Loucy (cell line): ENCODE measurements at regions not wholly inside any gene's neighbourhood (a gene's known extent, or its start where the extent isn't known, plus 50 kb on each side); places are given as distances from the start of the nearest gene placed in this dataset.

ENCODE experiments used
- H2AFZ ChIP-seq: fragments of 200-600 bp; sonication (generic); 2 replicates; pipeline ENCODE4 v1.6.0; 2016; ENCODE audit warnings: antibody characterized with exemption, mild to moderate bottlenecking, low read length, moderate library complexity
- H3F3A ChIP-seq: fragments of 200-600 bp; 2 replicates; pipeline ENCODE4 v1.6.0; 2016; ENCODE audit warnings: antibody characterized with exemption, low read depth, mild to moderate bottlenecking
- H3K27me3 ChIP-seq: fragments of 200-600 bp; sonication (generic); 2 replicates; pipeline ENCODE4 v1.6.1; 2014; ENCODE audit warnings: low read length, mild to moderate bottlenecking; ENCODE audit not compliant: insufficient read depth, poor library complexity, severe bottlenecking
- H3K36me3 ChIP-seq: fragments of 200-600 bp; sonication (generic); 2 replicates; pipeline ENCODE4 v1.6.1; 2016; ENCODE audit warnings: low read length; ENCODE audit not compliant: insufficient read depth
- H3K4me1 ChIP-seq: fragments of 200-600 bp; sonication (generic); 2 replicates; pipeline ENCODE4 v1.5.1; 2014; ENCODE audit warnings: low read length, mild to moderate bottlenecking; ENCODE audit not compliant: insufficient read depth, poor library complexity, severe bottlenecking
- H3K4me2 ChIP-seq: fragments of 200-600 bp; sonication (generic); 2 replicates; pipeline ENCODE4 v1.6.0; 2014; ENCODE audit warnings: antibody characterized with exemption, low read length, low read depth, mild to moderate bottlenecking; ENCODE audit not compliant: poor library complexity, severe bottlenecking
- H3K4me3 ChIP-seq: fragments of 200-600 bp; sonication (generic); 2 replicates; pipeline ENCODE4 v1.5.1; 2014; ENCODE audit warnings: low read length, mild to moderate bottlenecking, mixed read lengths; ENCODE audit not compliant: poor library complexity, severe bottlenecking
- H3K79me2 ChIP-seq: fragments of 200-600 bp; sonication (generic); 2 replicates; pipeline ENCODE4 v1.6.1; 2014; ENCODE audit warnings: low read length; ENCODE audit not compliant: insufficient read depth
- H3K9ac ChIP-seq: fragments of 200-600 bp; sonication (generic); 2 replicates; pipeline ENCODE4 v1.6.0; 2014; ENCODE audit warnings: mild to moderate bottlenecking, low read depth, low read length, moderate library complexity; ENCODE audit not compliant: poor library complexity, severe bottlenecking
- H3K9me2 ChIP-seq: fragments of 200-600 bp; sonication (generic); replicated peaks from 2 replicates; pipeline ENCODE4 v1.6.1; 2016; ENCODE audit warnings: low read depth, low read length, mixed read lengths
- H3K9me3 ChIP-seq: fragments of 200-600 bp; sonication (generic); 2 replicates; pipeline ENCODE4 v1.6.1; 2014; ENCODE audit warnings: mild to moderate bottlenecking, antibody characterized with exemption, low read length, low read depth; ENCODE audit not compliant: insufficient read depth
- H4K20me1 ChIP-seq: fragments of 200-600 bp; sonication (generic); 2 replicates; pipeline ENCODE4 v1.6.0; 2014; ENCODE audit warnings: antibody characterized with exemption, low read length, mild to moderate bottlenecking; ENCODE audit not compliant: insufficient read depth, poor library complexity, severe bottlenecking
- CTCF ChIP-seq: fragments of 200-600 bp; sonication (generic); conservative IDR thresholded peaks from 2 replicates; pipeline ENCODE4 v1.5.1; 2014; ENCODE audit warnings: mild to moderate bottlenecking, antibody characterized with exemption, low read length
- EZH2phosphoT487 ChIP-seq: fragments of 200-600 bp; IDR thresholded peaks from 2 replicates; pipeline ENCODE4 v1.6.1; 2018; ENCODE audit warnings: antibody characterized with exemption, mild to moderate bottlenecking, moderate library complexity, borderline replicate concordance

- H3K4me3 ChIP-seq, result no peak overlapping the region
- H3K9me2 ChIP-seq, result no peaks in the 10 kb centered on the region
- no peaks in the 10 kb centered on the region for H3K36me3 ChIP-seq
- no peaks in the 10 kb centered on the region for H3K27me3 ChIP-seq
- no peaks in the 10 kb centered on the region for H3K4me1 ChIP-seq
- no peaks in the 10 kb centered on the region for H3K9me3 ChIP-seq
- no peak overlapping the region for H3K4me2 ChIP-seq
- H2AFZ ChIP-seq, result no peak overlapping the region
- H3K9ac ChIP-seq, result no peak overlapping the region
- no peaks in the 10 kb centered on the region for H4K20me1 ChIP-seq
- H3F3A ChIP-seq, result no peaks in the 10 kb centered on the region
- no peaks in the 10 kb centered on the region for H3K79me2 ChIP-seq
- TF ChIP-seq EZH2phosphoT487 (no peak), CTCF (no peak)
Measured at GRCh38 chr3:109784285-109784684, 446.9 kb upstream of the DPPA4 start.

GRCh38 chr3:109784852-109785631 lies 447.7 kb upstream of the DPPA4 start:
- H3K79me2 ChIP-seq, result no peaks in the 10 kb centered on the region
- H3K4me2 ChIP-seq, result no peak overlapping the region
- H3F3A ChIP-seq, result no peaks in the 10 kb centered on the region
- H2AFZ ChIP-seq, result no peak overlapping the region
- no peaks in the 10 kb centered on the region for H3K9me3 ChIP-seq
- TF ChIP-seq EZH2phosphoT487 (no peak), CTCF (no peak)
- H3K4me3 ChIP-seq, result no peak overlapping the region
- no peaks in the 10 kb centered on the region for H4K20me1 ChIP-seq
- H3K27me3 ChIP-seq, result no peaks in the 10 kb centered on the region
- no peaks in the 10 kb centered on the region for H3K9me2 ChIP-seq
- no peaks in the 10 kb centered on the region for H3K4me1 ChIP-seq
- no peak overlapping the region for H3K9ac ChIP-seq
- no peaks in the 10 kb centered on the region for H3K36me3 ChIP-seq

- no peaks in the 10 kb centered on the region for H3F3A ChIP-seq
- H2AFZ ChIP-seq, result no peak overlapping the region
- H3K4me1 ChIP-seq, result peaks cover 12% of the 10 kb centered on the region
- H3K9me2 ChIP-seq, result no peaks in the 10 kb centered on the region
- no peak overlapping the region for H3K4me3 ChIP-seq
- no peak overlapping the region for H3K4me2 ChIP-seq
- no peaks in the 10 kb centered on the region for H4K20me1 ChIP-seq
- no peaks in the 10 kb centered on the region for H3K9me3 ChIP-seq
- peak; percentile 55 for TF ChIP-seq CTCF
- no peak for TF ChIP-seq EZH2phosphoT487
- H3K79me2 ChIP-seq, result no peaks in the 10 kb centered on the region
- no peak overlapping the region for H3K9ac ChIP-seq
- no peaks in the 10 kb centered on the region for H3K27me3 ChIP-seq
- H3K36me3 ChIP-seq, result no peaks in the 10 kb centered on the region
Measured at GRCh38 chr3:109803274-109803673, 465.9 kb upstream of the DPPA4 start.
